ENCODE measurements at regions not wholly inside any gene's neighbourhood (a gene's known extent, or its start where the extent isn't known, plus 50 kb on each side); places are given as distances from the start of the nearest gene placed in this dataset.
"Not testable (repeated sequence)": the region's sequence is repeated elsewhere in the genome, so short reads cannot be mapped to it uniquely, and the experiment has no call there.

DNA sequence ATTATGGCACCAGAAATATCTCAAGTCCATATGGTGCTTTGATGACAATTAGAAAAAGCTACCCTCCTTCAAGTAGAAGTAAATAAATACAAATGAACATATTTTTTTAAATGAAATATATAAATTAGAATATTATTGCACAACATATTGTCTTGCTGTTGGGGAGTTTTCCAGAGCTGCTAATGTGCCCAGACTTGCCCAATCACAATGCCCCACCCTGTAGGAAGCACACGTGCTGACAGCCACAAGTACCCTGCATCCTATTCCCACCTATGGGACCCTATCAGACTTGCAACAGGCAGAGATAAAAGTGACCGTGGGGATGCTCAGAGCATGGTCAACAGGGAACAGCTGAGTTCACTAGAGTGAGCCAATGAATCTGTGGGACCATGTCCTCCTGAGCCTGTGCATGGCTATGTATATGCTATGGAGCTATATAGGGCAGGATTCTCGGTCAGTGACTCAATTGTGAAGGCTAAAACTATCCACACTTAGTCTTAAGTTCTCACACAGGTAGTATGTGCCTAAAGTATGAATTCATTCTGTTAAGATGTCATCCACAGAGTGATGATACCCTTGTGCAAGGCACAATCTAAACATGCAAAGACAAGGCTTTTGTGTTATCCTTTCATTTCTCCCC lies 336.0 kb downstream of the HGF start:
- DNase-seq (ENCODE audit: low read depth) = no peak

DNA sequence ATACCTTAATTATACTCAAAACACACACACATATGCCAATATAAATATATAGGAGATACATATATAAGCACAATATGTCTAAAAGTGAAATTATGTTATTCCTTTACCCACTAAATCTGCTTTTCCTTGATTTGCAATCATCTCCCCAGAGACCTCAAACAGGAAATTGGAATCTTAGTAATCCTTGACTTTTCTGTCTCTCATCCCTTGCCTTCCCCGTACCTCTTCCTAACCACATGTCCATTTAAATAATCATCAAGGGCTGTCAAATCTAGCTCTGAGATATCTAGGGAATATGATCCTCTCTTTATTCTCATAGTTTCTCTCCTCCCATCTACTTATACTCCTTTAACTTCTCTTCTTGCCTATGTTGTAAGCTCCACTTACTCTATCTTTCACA lies 336.6 kb downstream of the HGF start:
- no peak for DNase-seq (ENCODE audit: low read depth)

DNA sequence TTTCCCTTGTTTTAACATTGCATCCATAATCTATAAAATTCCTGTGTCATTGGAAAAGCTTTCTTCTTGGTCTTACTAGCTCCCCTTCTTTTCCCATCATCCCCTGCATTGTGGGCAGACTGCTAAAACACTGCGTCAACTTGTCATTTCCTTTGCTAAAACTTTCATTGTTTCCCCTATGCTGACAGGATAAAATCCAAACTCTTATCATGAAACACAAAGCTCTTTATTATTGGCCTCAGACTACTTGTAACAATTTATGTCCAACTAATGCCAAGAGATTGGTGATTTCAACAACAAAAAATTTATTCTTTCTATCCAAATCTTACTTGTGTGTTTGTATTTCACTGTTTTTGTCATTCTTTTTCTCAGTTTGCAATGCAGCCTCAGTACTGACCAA lies 339.1 kb downstream of the HGF start:
- DNase-seq (ENCODE audit: low read depth) = no peak

DNA sequence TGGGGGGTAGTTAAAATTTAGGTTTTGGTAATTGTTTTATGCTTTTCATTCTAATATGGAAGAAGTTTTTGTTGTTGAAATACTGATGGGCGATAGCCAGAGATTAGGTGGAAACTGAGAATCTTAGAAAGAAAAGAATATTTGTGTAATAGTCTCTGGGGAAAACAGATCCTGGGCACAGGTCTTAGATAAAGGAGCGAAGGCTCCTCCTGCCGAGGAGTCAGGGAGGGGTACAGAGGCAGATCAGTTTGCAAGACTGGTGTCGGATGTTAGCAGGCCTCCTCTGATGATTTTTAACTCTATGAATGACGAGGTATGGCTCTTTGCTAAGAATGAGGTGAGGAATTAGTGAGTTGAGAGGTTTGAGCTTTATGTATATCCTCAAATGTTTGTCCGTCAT lies 339.7 kb downstream of the HGF start:
- no peak for DNase-seq (ENCODE audit: low read depth)

DNA sequence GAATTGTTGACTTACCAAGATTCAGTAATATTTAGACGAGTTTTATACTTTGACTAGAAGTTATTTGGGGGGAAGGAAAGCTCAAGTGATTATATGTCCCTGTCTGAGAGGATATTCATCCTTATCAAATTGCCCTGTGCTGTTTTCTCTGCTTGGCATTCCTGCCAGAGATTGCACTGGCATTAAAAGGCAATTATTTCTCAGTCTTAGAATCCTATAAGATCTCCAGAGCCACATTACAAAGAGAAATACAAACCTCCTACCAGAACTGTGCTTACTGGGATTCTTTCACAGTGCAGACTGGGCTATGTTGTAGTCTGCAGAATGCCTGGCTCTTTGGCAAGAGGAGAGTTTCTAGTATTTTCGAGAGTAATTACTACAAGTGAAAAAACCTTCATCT lies 342.4 kb downstream of the HGF start:
- no peak for DNase-seq (ENCODE audit: low read depth)

DNA sequence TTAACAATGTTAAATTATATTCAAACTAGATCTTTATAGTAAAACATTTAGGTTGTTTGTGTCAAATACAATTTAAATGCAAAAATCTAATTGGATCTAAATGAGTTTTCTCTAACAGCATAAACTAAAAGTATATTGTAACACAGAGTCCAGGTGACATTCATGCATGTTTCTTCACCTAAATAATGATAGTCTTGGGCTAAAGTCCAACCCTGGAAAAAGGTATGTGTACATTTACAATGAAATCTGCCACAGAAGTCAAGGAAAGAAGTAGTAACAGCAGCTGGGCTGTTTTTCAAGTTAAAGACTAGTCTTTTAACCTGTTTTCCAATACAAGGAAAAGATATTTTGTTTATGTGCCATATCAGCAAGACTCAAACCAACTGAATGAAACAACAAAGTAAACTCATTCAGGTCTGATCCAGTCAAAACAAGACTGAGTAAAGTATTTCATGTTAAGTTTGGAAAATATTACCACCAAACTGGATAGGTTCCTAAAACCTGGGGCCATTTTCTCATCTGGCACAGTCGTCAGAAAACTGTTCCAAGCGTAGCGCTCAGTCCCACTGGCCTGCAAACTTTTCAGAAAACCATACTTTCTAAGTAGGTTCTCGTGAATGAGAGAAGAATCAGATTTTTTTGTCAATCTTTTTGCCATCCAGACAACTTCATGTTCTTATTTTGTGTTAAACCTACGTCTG lies 349.2 kb downstream of the HGF start:
- DNase-seq (ENCODE audit: low read depth) = no peak

DNA sequence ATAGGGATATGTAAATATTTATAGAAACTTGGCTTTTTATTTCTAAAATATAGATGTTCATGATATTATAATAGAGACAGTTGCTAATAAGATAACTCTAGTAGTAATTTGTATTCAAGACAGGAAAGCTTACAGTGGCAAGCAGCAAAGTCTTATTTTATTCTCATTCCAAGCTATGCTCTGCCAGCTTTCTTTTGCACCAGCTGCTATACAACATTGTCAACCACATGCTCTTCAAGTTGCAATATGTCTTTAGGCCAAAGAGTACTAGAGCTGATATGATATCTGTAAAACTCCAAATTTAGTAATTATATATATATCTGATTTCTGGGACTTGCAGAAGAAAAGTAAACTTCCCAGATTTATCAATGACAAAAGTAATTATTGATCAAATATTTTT lies 350.1 kb downstream of the HGF start:
- no peak for DNase-seq (ENCODE audit: low read depth)

DNA sequence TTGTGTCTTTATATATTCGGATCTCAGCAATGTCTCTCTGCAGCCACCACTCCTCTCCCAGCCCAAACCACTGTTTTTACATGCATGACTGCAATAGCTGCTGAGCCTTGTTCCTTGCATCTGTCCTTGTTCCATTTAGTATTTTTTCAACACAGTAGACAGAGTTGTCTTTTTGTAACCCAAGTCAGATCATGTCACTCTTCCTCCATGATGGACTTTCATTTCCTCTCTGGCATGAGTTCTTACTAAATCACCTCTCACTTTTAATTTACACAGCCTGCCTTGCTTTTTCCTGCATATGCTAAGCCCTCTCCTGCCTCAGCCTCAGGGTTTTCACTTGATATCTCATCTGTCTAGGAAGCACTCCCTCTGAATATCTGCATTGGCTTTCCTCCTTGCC lies 353.2 kb downstream of the HGF start:
- DNase-seq (ENCODE audit: low read depth) = no peak

DNA sequence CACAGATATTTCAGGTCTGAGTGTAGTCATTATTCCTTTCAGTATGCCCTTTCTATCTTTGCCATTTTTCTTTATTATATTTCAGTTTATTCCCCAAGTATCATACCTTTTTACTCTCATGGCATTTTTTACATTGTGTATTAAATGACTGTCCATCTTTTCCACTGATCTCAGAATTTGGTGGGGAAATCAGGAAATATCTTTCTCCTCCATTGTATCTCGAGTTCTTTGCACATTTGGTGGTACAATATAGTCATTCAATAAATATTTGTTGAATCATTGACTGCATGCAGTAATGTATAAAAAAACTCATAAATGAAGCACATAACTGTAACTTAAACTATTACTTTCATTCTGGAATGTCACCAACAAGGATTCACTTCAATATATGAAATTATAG lies 354.7 kb downstream of the HGF start:
- no peak for DNase-seq (ENCODE audit: low read depth)

DNA sequence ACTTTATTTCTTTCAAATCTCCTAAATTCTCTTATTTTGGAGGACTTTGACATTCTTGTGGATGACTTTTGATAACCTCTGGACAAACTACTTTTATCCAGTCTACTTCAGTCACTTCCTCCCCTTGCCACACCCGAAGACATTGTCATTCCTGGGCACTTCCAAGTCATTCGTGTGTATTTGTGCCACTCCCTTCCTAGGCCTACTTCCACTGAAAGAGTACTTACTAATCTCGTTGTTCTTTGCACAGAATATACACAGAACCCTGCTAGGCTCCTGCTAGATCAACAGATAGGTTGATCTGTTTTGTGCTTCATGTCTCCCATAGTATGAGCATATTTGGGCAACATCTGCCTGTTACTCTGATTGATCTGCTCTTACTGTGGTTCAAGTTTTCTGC lies 355.4 kb downstream of the HGF start:
- no peak for DNase-seq (ENCODE audit: low read depth)

DNA sequence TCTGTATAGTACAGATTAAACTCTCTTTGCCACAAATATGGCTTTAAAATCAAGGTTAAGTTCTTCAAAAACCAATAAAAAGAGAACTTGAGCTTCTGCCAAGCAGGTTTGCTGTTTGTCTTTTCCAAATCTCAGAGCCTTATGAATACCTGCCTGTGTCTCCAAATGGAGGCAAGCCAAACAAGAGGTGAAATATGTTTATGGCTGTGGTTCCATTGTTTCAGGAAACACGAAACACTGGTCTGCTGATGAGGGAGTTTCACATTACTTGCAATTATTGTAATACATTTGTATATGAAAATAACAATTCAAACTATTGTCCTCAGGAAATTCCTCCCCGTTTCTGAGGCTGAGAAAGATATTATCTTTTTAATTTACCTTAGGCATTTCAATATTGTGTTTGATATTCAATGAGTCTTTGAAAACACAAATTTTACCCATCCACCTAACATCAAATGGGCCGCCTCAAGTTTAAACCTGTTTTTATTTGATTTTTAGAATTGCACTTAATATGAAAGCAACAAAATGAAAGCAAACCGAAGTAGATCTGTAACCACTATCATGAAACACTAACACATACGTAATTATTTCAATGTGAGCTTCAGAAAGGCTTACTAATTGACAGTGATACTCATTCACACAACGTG lies 359.3 kb downstream of the HGF start:
- no peak for DNase-seq (ENCODE audit: low read depth)

DNA sequence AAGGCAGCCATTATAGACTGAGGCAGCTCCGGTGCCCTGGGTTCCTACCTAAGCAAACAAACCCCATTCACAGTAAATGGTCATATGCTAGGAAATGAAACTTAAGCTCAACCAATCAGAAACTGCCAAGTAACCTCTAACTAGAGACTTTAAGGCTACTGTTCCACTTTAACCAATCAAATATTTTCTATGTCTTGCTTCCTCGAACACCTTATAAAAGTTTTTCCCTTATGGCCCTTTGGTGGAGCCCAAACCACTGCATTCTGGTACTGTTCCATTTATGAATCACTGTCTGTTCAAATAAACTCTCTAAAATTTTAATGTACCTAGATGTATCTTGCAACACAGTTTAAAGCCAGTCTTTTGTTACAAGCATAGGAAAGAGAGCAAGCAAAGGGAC lies 361.1 kb downstream of the HGF start:
- no peak for DNase-seq (ENCODE audit: low read depth)

DNA sequence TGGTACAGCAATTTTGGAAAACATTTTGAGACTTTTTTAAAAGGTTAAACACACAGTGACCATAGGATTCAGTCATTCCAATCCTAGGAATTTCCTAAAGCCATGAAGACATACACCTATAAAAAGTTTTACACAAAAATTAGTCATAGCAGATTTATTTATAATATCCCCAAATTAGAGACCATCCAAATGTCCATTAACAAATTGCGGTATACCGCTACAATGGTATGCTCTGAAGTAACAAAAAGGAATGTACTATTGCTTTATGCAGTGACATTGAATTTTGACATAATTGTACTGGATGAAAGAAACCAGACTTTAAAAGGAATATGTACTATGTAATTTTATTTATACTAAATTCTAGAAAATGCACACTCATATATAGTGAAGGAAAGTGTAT lies 362.8 kb downstream of the HGF start:
- no peak for DNase-seq (ENCODE audit: low read depth)

DNA sequence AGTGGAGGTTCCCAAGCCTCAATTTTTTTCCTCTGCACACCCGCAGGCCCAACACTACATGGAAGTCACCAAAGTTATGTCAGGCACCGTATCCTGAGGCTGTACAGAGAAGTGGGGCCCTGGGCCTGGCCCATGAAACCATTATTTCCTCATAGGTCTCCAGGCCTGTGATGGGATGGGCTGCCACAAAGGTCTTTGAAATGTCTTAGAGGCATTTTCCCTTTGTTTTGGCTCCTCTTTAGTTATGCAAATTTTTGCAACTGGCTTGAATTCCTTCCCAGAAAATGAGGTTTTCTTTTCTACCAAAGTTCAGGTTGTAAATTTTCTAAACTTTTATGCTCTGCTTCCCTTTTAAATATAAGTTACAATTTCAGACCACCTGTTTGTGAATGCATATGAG lies 365.2 kb downstream of the HGF start:
- no peak for DNase-seq (ENCODE audit: low read depth)

DNA sequence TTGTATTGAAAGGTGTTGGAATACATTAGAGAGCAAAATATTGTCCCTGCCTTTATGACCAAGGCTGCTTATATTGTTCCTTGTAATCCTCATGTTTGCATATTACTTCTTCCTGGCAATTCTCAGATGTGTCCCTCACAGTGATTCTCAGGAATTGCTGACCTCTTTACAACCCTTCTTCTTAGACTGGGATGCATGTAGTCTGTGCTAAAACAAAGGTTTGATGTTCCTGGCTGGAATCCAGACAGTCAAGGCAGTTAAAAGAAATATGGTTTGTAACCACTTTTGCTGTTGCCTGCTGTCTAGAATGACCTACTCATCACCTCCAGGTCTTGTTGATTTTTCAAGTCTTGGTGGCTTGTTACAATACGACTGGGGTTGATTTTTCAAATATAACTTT lies 367.6 kb downstream of the HGF start:
- no peak for DNase-seq (ENCODE audit: low read depth)

DNA sequence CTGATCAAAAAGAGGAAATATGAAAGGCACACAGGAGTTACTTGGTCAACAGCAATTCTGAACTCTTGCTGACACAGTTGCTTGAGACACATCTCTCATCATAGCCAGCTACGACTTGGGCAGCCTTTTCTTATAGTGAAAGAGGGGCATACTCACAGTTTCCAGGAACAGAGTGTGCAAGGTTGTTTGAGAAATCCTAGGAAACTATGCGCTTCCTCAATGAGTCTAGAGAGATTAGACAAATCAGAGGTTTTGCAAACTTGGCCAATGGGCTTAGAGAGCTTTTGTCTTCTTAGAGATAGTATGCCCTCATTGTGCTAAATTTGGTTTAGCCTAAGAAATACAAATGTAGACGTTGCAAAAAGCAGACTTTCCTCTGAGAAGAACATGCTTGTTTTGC lies 370.4 kb downstream of the HGF start:
- no peak for DNase-seq (ENCODE audit: low read depth)

DNA sequence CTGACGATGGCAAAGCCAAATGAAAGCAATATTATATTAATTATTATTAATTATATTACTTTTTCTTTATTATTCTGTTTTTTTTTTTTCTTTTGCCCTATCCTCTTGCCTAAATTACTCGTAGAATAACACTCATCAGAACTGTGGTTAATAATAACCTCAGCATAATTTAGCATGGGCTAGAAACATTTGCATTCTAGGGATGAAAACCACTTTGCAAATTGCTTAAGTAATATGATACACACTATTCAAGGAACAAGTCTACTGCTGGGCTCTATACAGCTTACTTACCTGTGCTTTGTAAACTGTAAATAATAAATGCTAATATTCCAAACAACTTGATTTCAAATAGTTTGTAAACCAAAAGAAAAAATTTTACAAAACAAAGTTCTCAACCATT lies 375.8 kb downstream of the HGF start:
- no peak for DNase-seq (ENCODE audit: low read depth)

DNA sequence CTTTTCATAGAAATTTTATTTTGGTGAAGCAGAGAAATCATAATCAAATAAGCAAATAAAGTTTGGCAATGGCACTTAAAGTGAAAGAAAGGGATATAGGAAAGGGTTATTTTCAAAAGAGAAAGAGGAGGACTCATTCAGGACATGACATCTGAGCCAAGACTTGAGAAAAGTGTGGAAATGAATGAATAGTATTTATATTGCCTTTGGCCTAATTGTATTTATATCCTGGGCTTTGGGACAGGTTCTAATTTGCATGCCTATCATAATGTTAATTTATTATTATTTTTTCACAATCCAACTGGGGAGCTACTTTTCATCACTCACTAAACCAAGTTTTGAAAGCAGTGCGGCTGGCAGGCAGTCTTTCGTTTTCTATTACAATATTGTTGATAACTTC lies 376.8 kb downstream of the HGF start:
- no peak for DNase-seq (ENCODE audit: low read depth)

DNA sequence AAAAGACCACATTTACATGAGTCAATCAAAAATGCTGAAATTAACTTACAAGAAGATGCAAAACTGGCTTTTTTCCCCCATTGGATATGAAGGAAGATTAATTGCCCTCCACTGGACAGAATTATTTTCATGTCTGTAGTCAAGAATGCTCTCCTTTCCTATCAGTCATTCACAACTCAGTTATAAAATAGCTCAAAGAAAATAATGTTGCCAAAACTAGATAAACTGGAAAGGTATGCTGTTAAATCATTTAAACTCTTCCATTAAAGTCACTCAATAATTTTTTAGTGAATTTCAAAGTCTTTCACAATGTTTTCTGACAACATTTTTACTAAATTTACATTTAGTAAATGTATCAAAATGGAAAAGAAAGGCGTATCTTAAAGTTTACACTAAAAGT lies 384.5 kb downstream of the HGF start:
- DNase-seq (ENCODE audit: low read depth) = no peak

DNA sequence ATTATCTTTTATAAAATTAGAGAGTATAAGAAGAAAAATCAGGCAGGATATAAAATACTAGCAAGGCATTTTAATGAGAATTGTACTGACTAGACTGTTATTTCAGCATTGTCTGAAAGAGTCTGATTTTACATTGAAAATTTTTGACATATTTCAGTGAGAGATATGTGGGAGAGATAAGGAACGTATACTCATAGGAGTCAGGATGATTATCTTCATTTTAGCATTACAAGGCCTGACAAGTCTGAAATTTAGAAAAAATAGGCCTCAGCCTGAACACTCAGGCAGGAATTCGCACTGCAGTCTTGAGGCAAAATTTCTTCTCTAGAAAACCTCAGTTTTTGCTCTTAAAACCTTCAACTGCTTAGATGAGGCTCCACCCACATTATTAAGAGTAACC lies 386.0 kb downstream of the HGF start:
- DNase-seq (ENCODE audit: low read depth) = no peak

DNA sequence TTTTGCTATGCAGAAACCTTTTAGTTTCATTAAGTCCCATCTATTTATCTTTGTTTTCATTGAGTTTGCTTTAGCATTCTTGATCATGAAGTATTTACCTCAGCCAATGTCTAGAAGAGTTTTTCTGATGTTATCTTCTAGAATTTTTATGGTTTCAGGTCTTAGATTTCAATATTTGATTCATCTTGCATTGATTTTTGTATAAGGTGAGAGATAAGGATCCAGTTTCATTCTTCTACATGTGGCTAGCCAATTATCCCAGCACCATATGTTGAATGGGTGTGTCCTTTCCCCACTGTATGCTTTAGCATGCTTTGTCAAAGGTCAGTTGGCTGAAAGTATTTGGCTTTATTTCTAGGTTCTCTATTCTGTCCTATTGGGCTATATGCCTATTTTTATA lies 395.2 kb downstream of the HGF start:
- not testable (repeated sequence) for DNase-seq (ENCODE audit: low read depth)

DNA sequence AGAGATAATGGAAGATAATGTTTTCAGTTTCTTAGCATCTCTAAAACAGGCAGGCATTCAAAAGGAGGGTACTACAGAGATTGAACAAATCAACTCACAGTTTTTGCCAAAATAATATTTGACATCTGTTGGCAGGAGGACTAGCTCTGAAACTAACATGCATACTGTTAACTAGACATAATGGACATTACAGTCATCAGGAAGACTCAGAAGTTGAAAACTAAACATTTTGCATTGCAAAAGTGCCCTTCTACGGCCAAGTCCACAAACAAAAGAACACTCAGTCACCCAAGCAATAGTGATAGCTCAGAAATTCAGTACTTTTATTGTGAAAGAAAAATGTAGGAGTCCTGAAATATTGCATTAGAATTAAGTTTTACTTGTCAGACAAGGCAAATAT lies 399.0 kb downstream of the HGF start:
- no peak for DNase-seq (ENCODE audit: low read depth)

DNA sequence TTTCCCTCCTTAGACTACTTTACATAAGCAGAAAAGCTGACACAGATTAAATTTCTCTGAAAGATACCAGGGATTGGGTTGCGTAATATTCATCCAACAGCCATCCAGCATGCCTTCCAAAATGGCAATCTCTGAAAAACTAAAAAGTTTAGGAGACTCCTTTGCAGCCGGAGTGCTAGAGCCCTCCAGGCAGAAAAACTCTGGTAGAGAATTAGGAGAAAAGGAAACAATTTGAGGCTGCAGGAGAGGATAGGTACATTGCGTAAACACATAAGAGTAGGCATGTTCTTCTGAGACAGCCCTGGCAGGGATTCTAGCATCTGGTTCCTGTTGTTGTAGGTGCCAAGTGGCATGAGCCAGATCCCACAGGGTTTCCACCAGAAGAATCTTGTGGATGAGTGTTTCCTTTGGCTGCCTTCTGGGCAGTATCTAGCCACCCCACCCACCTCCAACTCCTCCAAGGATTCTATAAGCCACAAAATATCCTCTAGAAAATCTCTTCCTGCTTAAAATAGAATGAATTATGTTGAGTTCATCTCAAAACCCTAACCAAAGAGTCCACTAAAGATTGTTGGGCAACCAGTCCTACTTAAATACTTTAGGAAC lies 402.4 kb downstream of the HGF start:
- DNase-seq (ENCODE audit: low read depth) = no peak
